Hepatocyte (in vitro differentiated cells): ENCODE measurements at regions not wholly inside any gene's neighbourhood (a gene's known extent, or its start where the extent isn't known, plus 50 kb on each side); places are given as distances from the start of the nearest gene placed in this dataset.
"Not testable (repeated sequence)": the region's sequence is repeated elsewhere in the genome, so short reads cannot be mapped to it uniquely, and the experiment has no call there.

ENCODE experiments used
- DNase-seq: peaks from one replicate; pipeline ENCODE4 v3.0.0-alpha.2; 2016; ENCODE audit warnings: low spot score
- H2AFZ ChIP-seq: fragments of 200-600 bp; sonication (generic); 2 replicates; pipeline ENCODE4 v1.6.0; 2016; ENCODE audit warnings: antibody characterized with exemption, mild to moderate bottlenecking
- H3K27ac ChIP-seq: fragments of 200-600 bp; sonication (generic); 2 replicates; pipeline ENCODE4 v1.5.1; 2016; ENCODE audit warnings: mild to moderate bottlenecking
- H3K27me3 ChIP-seq: fragments of 200-600 bp; sonication (generic); 2 replicates; pipeline ENCODE4 v1.6.1; 2016
- H3K36me3 ChIP-seq: fragments of 200-600 bp; sonication (generic); replicated peaks from 2 replicates; pipeline ENCODE4 v1.5.1; 2016; ENCODE audit warnings: low read depth; ENCODE audit not compliant: insufficient read depth
- H3K4me1 ChIP-seq: fragments of 200-600 bp; sonication (generic); 2 replicates; pipeline ENCODE4 v1.5.1; 2016; ENCODE audit warnings: mild to moderate bottlenecking, moderate library complexity; ENCODE audit not compliant: insufficient read depth
- H3K4me2 ChIP-seq: fragments of 200-600 bp; sonication (generic); 2 replicates; pipeline ENCODE4 v1.6.0; 2016
- H3K4me3 ChIP-seq: fragments of 200-600 bp; sonication (generic); 2 replicates; pipeline ENCODE4 v1.5.1; 2016; ENCODE audit warnings: mild to moderate bottlenecking
- H3K79me2 ChIP-seq: fragments of 200-600 bp; sonication (generic); 2 replicates; pipeline ENCODE4 v1.6.0; 2017; ENCODE audit warnings: mild to moderate bottlenecking
- H3K9me2 ChIP-seq: fragments of 200-600 bp; sonication (generic); replicated peaks from 2 replicates; pipeline ENCODE4 v1.6.0; 2017; ENCODE audit warnings: mild to moderate bottlenecking; ENCODE audit not compliant: insufficient read depth
- H3K9me3 ChIP-seq: fragments of 200-600 bp; sonication (generic); 2 replicates; pipeline ENCODE4 v1.5.1; 2016; ENCODE audit warnings: low read depth, mild to moderate bottlenecking
- H4K20me1 ChIP-seq: fragments of 200-600 bp; sonication (generic); 2 replicates; pipeline ENCODE4 v1.6.0; 2016; ENCODE audit warnings: mild to moderate bottlenecking; ENCODE audit not compliant: insufficient read depth, poor library complexity, severe bottlenecking
- CTCF ChIP-seq: fragments of 200-600 bp; sonication (generic); IDR thresholded peaks from 2 replicates; pipeline ENCODE4 v1.5.1; 2016; ENCODE audit warnings: antibody characterized with exemption, mild to moderate bottlenecking; ENCODE audit not compliant: poor library complexity
- EZH2 ChIP-seq: fragments of 200-600 bp; sonication (generic); IDR thresholded peaks from 2 replicates; pipeline ENCODE4 v1.6.1; 2016; ENCODE audit warnings: antibody characterized with exemption, mild to moderate bottlenecking, borderline replicate concordance
- EZH2phosphoT487 ChIP-seq: fragments of 200-600 bp; sonication (generic); IDR thresholded peaks from one replicate; pipeline ENCODE4 v1.6.1; 2018; ENCODE audit warnings: antibody characterized with exemption, mild to moderate bottlenecking, low read depth, moderate library complexity; ENCODE audit not compliant: unreplicated experiment, severe bottlenecking
- WGBS: methylation state at CpG from one replicate; pipeline ENCODE4 v1.1.6; 2016; ENCODE audit warnings: low lambda C conversion rate; ENCODE audit errors: missing lambda C conversion rate; 5-methylcytosine and 5-hydroxymethylcytosine counted together

GRCh38 chrX:117610049-117610448 lies 506.6 kb downstream of the KLHL13 start:
- no peak overlapping the region for H3K4me2 ChIP-seq
- no peak overlapping the region for H3K27ac ChIP-seq

GRCh38 chrX:117607561-117607960 lies 509.0 kb downstream of the KLHL13 start:
- Histone ChIP-seq H3K9me2 (no peaks in the 10 kb centered on the region), H3K9me3 (no peaks in the 10 kb centered on the region), H3K79me2 (no peaks in the 10 kb centered on the region), H3K4me1 (no peaks in the 10 kb centered on the region), H3K4me3 (no peak overlapping the region), H2AFZ (no peak overlapping the region), H3K27ac (no peak overlapping the region), H3K27me3 (no peaks in the 10 kb centered on the region), H3K36me3 (no peaks in the 10 kb centered on the region), H3K4me2 (no peak overlapping the region), H4K20me1 (no peaks in the 10 kb centered on the region)
- DNase-seq, result no peak
- TF ChIP-seq CTCF (no peak), EZH2 (no peak), EZH2phosphoT487 (no peak)

More at GRCh38 chrX:117610049-117610448, 506.6 kb downstream of the KLHL13 start:
- no peaks in the 10 kb centered on the region for H3K36me3 ChIP-seq
- no peaks in the 10 kb centered on the region for H3K9me3 ChIP-seq
- no peaks in the 10 kb centered on the region for H3K4me1 ChIP-seq
- DNase-seq, result no peak
- no peaks in the 10 kb centered on the region for H3K79me2 ChIP-seq
- no peaks in the 10 kb centered on the region for H3K9me2 ChIP-seq
- TF ChIP-seq EZH2phosphoT487 (no peak), EZH2 (no peak), CTCF (no peak)
- no peaks in the 10 kb centered on the region for H4K20me1 ChIP-seq
- WGBS, result 72% methylated on average over 3 of the region's 3 CpGs
- no peak overlapping the region for H3K4me3 ChIP-seq
- H3K27me3 ChIP-seq, result no peaks in the 10 kb centered on the region
- H2AFZ ChIP-seq, result no peak overlapping the region

GRCh38 chrX:117606101-117606500 lies 510.5 kb downstream of the KLHL13 start:
- not testable (repeated sequence) for DNase-seq, H2AFZ ChIP-seq, H3K4me1 ChIP-seq, H3K9me3 ChIP-seq, H3K27ac ChIP-seq, H3K4me2 ChIP-seq, H3K27me3 ChIP-seq, H3K9me2 ChIP-seq, H3K36me3 ChIP-seq, H4K20me1 ChIP-seq, H3K4me3 ChIP-seq, H3K79me2 ChIP-seq

GRCh38 chrX:117570160-117570559 lies 546.5 kb downstream of the KLHL13 start:
- H4K20me1 ChIP-seq, result no peaks in the 10 kb centered on the region
- no peaks in the 10 kb centered on the region for H3K9me2 ChIP-seq
- H3K4me1 ChIP-seq, result no peaks in the 10 kb centered on the region
- no peak overlapping the region for H3K27ac ChIP-seq
- no peak overlapping the region for H3K4me3 ChIP-seq
- H3K36me3 ChIP-seq, result no peaks in the 10 kb centered on the region
- no peak overlapping the region for H3K4me2 ChIP-seq
- DNase-seq, result no peak
- H3K27me3 ChIP-seq, result no peaks in the 10 kb centered on the region
- TF ChIP-seq EZH2phosphoT487 (no peak), EZH2 (no peak), CTCF (no peak)
- H2AFZ ChIP-seq, result no peak overlapping the region
- H3K79me2 ChIP-seq, result no peaks in the 10 kb centered on the region
- no peaks in the 10 kb centered on the region for H3K9me3 ChIP-seq
